ENCODE measurements at regions not wholly inside any gene's neighbourhood (a gene's known extent, or its start where the extent isn't known, plus 50 kb on each side); places are given as distances from the start of the nearest gene placed in this dataset.

GRCh38 chr18:57991552-57991951, 52.5 kb upstream of the NEDD4L start:
- ATAC-seq (no peak), DNase-seq (no peak)
- no peaks in the 10 kb centered on the region for H3K36me3 Mint-ChIP-seq (ENCODE audit: low read depth)
- no peak overlapping the region for H3K27ac Mint-ChIP-seq
- no peak overlapping the region for H3K4me3 Mint-ChIP-seq
- peaks cover 18% of the 10 kb centered on the region for H3K27me3 Mint-ChIP-seq
- no peaks in the 10 kb centered on the region for H3K4me1 Mint-ChIP-seq
- no peaks in the 10 kb centered on the region for H3K9me3 ChIP-seq (ENCODE audit: control insufficient read depth, low read length, poor library complexity, severe bottlenecking)

GRCh38 chr18:57989536-57989935, 54.5 kb upstream of the NEDD4L start:
- no peak for ATAC-seq
- Mint-ChIP-seq H3K27ac (no peak overlapping the region), H3K4me1 (no peaks in the 10 kb centered on the region), H3K36me3 (ENCODE audit: low read depth) (no peaks in the 10 kb centered on the region), H3K4me3 (no peak overlapping the region), H3K27me3 (peaks cover 17% of the 10 kb centered on the region)
- H3K9me3 ChIP-seq (ENCODE audit: control insufficient read depth, low read length, poor library complexity, severe bottlenecking), result no peaks in the 10 kb centered on the region
- DNase-seq, result no peak

GRCh38 chr18:57984490-57985115, 59.4 kb upstream of the NEDD4L start:
- Mint-ChIP-seq H3K4me3 (no peak overlapping the region), H3K27ac (no peak overlapping the region), H3K4me1 (no peaks in the 10 kb centered on the region), H3K27me3 (peaks cover 29% of the 10 kb centered on the region), H3K36me3 (ENCODE audit: low read depth) (no peaks in the 10 kb centered on the region)
- no peaks in the 10 kb centered on the region for H3K9me3 ChIP-seq (ENCODE audit: control insufficient read depth, low read length, poor library complexity, severe bottlenecking)
- ATAC-seq (no peak), DNase-seq (no peak)

- H3K4me3 Mint-ChIP-seq, result no peak overlapping the region
- H3K27ac Mint-ChIP-seq, result no peak overlapping the region
- DNase-seq, result no peak
- no peak for ATAC-seq
- H3K9me3 ChIP-seq (ENCODE audit: control insufficient read depth, low read length, poor library complexity, severe bottlenecking), result no peaks in the 10 kb centered on the region
- no peaks in the 10 kb centered on the region for H3K36me3 Mint-ChIP-seq (ENCODE audit: low read depth)
- H3K4me1 Mint-ChIP-seq, result no peaks in the 10 kb centered on the region
- H3K27me3 Mint-ChIP-seq, result peaks cover 25% of the 10 kb centered on the region
Measured at GRCh38 chr18:57983965-57984364, 60.1 kb upstream of the NEDD4L start.

- Mint-ChIP-seq H3K36me3 (ENCODE audit: low read depth) (no peaks in the 10 kb centered on the region), H3K4me1 (no peaks in the 10 kb centered on the region), H3K27me3 (peaks cover 28% of the 10 kb centered on the region), H3K27ac (no peak overlapping the region), H3K4me3 (no peak overlapping the region)
- H3K9me3 ChIP-seq (ENCODE audit: control insufficient read depth, low read length, poor library complexity, severe bottlenecking), result no peaks in the 10 kb centered on the region
- DNase-seq (no peak), ATAC-seq (no peak)
Measured at GRCh38 chr18:57983472-57983871, 60.6 kb upstream of the NEDD4L start.

GRCh38 chr18:57982372-57983021, 61.5 kb upstream of the NEDD4L start:
- Mint-ChIP-seq H3K27ac (no peak overlapping the region), H3K36me3 (ENCODE audit: low read depth) (no peaks in the 10 kb centered on the region), H3K4me1 (no peaks in the 10 kb centered on the region), H3K27me3 (peaks cover 33% of the 10 kb centered on the region), H3K4me3 (no peak overlapping the region)
- ATAC-seq (no peak), DNase-seq (no peak)
- no peaks in the 10 kb centered on the region for H3K9me3 ChIP-seq (ENCODE audit: control insufficient read depth, low read length, poor library complexity, severe bottlenecking)

GRCh38 chr18:57981308-57982028, 62.6 kb upstream of the NEDD4L start:
- no peak for DNase-seq
- Mint-ChIP-seq H3K36me3 (ENCODE audit: low read depth) (no peaks in the 10 kb centered on the region), H3K27ac (no peak overlapping the region), H3K4me3 (no peak overlapping the region), H3K27me3 (peaks cover 33% of the 10 kb centered on the region), H3K4me1 (no peaks in the 10 kb centered on the region)
- no peak for ATAC-seq
- H3K9me3 ChIP-seq (ENCODE audit: control insufficient read depth, low read length, poor library complexity, severe bottlenecking), result no peaks in the 10 kb centered on the region

GRCh38 chr18:57980573-57981307, 63.3 kb upstream of the NEDD4L start:
- no peak for DNase-seq
- H3K27ac Mint-ChIP-seq, result no peak overlapping the region
- H3K27me3 Mint-ChIP-seq, result peaks cover 39% of the 10 kb centered on the region

GRCh38 chr18:57976230-57976773, 67.7 kb upstream of the NEDD4L start:
- ATAC-seq (no peak), DNase-seq (no peak)
- no peaks in the 10 kb centered on the region for H3K9me3 ChIP-seq (ENCODE audit: control insufficient read depth, low read length, poor library complexity, severe bottlenecking)
- Mint-ChIP-seq H3K4me1 (no peaks in the 10 kb centered on the region), H3K27me3 (peaks cover 38% of the 10 kb centered on the region), H3K36me3 (ENCODE audit: low read depth) (no peaks in the 10 kb centered on the region), H3K4me3 (no peak overlapping the region), H3K27ac (no peak overlapping the region)

More at GRCh38 chr18:57980573-57981307, 63.3 kb upstream of the NEDD4L start:
- no peaks in the 10 kb centered on the region for H3K9me3 ChIP-seq (ENCODE audit: control insufficient read depth, low read length, poor library complexity, severe bottlenecking)
- Mint-ChIP-seq H3K4me3 (no peak overlapping the region), H3K4me1 (no peaks in the 10 kb centered on the region), H3K36me3 (ENCODE audit: low read depth) (no peaks in the 10 kb centered on the region)
- ATAC-seq, result no peak

GRCh38 chr18:57975805-57976204, 68.2 kb upstream of the NEDD4L start:
- no peak for ATAC-seq
- no peak for DNase-seq

GRCh38 chr18:57974585-57975265, 69.3 kb upstream of the NEDD4L start:
- ATAC-seq (no peak), DNase-seq (no peak)
- H3K27ac Mint-ChIP-seq, result no peak overlapping the region
- no peaks in the 10 kb centered on the region for H3K4me1 Mint-ChIP-seq
- no peak overlapping the region for H3K4me3 Mint-ChIP-seq
- no peaks in the 10 kb centered on the region for H3K9me3 ChIP-seq (ENCODE audit: control insufficient read depth, low read length, poor library complexity, severe bottlenecking)
- no peaks in the 10 kb centered on the region for H3K36me3 Mint-ChIP-seq (ENCODE audit: low read depth)
- peaks cover 39% of the 10 kb centered on the region for H3K27me3 Mint-ChIP-seq

More at GRCh38 chr18:57975805-57976204, 68.2 kb upstream of the NEDD4L start:
- Mint-ChIP-seq H3K4me3 (no peak overlapping the region), H3K36me3 (ENCODE audit: low read depth) (no peaks in the 10 kb centered on the region), H3K27me3 (peaks cover 33% of the 10 kb centered on the region), H3K4me1 (no peaks in the 10 kb centered on the region), H3K27ac (no peak overlapping the region)
- no peaks in the 10 kb centered on the region for H3K9me3 ChIP-seq (ENCODE audit: control insufficient read depth, low read length, poor library complexity, severe bottlenecking)

- no peak for ATAC-seq
Measured at GRCh38 chr18:57973889-57974288, 70.1 kb upstream of the NEDD4L start.

More at GRCh38 chr18:57973889-57974288, 70.1 kb upstream of the NEDD4L start:
- Mint-ChIP-seq H3K27ac (no peak overlapping the region), H3K27me3 (peaks cover 40% of the 10 kb centered on the region), H3K4me3 (no peak overlapping the region), H3K36me3 (ENCODE audit: low read depth) (no peaks in the 10 kb centered on the region), H3K4me1 (no peaks in the 10 kb centered on the region)
- H3K9me3 ChIP-seq (ENCODE audit: control insufficient read depth, low read length, poor library complexity, severe bottlenecking), result no peaks in the 10 kb centered on the region
- DNase-seq, result no peak

Measured in T-helper 17 cell (primary cell).